Stimulated activated naive CD8-positive, alpha-beta T cell treated with anti-CD3 and anti-CD28 coated beads, Interleukin-15, Interleukin-2, amounts not matched to agents 100 ng/mL and 50 ng/mL, for 24 hours (primary cell): ENCODE measurements at regions not wholly inside any gene's neighbourhood (a gene's known extent, or its start where the extent isn't known, plus 50 kb on each side); places are given as distances from the start of the nearest gene placed in this dataset.

Experiments
- H3K27ac Mint-ChIP-seq: one replicate; pipeline ENCODE4 v1.8.0; 2021; ENCODE audit warnings: mild to moderate bottlenecking, mixed read lengths
- H3K27me3 Mint-ChIP-seq: one replicate; pipeline ENCODE4 v1.8.0; 2021; ENCODE audit warnings: mixed read lengths
- H3K36me3 Mint-ChIP-seq: one replicate; pipeline ENCODE4 v1.8.0; 2021; ENCODE audit warnings: low read depth, mixed read lengths
- H3K4me1 Mint-ChIP-seq: one replicate; pipeline ENCODE4 v1.8.0; 2021; ENCODE audit warnings: low read depth, mixed read lengths
- H3K4me3 Mint-ChIP-seq: one replicate; pipeline ENCODE4 v1.8.0; 2021; ENCODE audit warnings: mild to moderate bottlenecking, mixed read lengths
- H3K9me3 Mint-ChIP-seq: one replicate; pipeline ENCODE4 v1.8.0; 2021; ENCODE audit warnings: mixed read lengths

- Mint-ChIP-seq H3K36me3 (no peaks in the 10 kb centered on the region), H3K9me3 (no peaks in the 10 kb centered on the region), H3K27me3 (no peaks in the 10 kb centered on the region), H3K27ac (no peak overlapping the region), H3K4me3 (no peak overlapping the region), H3K4me1 (no peaks in the 10 kb centered on the region)
Measured at GRCh38 chr15:36232491-36232890, 346.9 kb upstream of the CDIN1 start.

DNA sequence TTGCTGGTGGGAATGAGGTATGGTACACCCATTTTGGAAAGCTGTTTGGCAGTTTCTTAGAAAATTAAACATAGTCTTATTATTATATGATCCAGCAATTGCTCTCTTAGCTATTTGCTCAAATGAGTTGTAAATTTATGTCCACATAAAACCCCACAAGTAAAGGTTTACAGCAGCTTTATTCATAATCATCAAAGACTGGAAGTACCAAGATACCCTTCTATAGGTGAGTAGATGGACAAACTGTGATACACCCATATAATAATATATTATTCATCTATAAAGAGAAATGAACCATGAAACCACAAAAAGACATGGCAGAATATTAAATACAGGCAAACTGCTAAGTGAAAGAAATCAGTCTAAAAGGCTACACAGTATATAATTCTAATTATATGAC lies 344.7 kb upstream of the CDIN1 start:
- Mint-ChIP-seq H3K27me3 (no peaks in the 10 kb centered on the region), H3K27ac (no peak overlapping the region), H3K4me3 (no peak overlapping the region), H3K4me1 (no peaks in the 10 kb centered on the region), H3K9me3 (no peaks in the 10 kb centered on the region), H3K36me3 (no peaks in the 10 kb centered on the region)

DNA sequence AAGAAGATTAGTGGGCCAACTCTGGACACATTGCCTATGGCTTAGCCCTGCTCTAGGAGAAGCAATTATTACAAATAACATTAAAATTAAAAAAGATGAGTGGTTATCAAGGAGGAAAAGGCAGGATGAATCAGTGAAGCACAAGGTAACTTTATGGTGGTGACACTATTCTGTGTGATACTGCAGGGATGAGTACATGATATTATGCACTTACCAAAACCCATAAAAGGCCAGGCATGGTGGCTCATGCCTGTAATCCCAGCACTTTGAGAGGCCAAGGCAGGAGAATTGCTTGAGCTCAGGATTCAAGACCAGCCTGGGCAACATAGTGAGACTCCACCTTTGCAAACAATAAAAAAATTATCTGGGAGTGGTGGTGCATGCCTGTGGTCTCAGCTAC lies 344.3 kb upstream of the CDIN1 start:
- Mint-ChIP-seq H3K27me3 (no peaks in the 10 kb centered on the region), H3K27ac (no peak overlapping the region), H3K4me3 (no peak overlapping the region), H3K9me3 (no peaks in the 10 kb centered on the region), H3K36me3 (no peaks in the 10 kb centered on the region), H3K4me1 (no peaks in the 10 kb centered on the region)

GRCh38 chr15:36239509-36239908 lies 339.9 kb upstream of the CDIN1 start:
- H3K4me3 Mint-ChIP-seq, result no peak overlapping the region
- H3K4me1 Mint-ChIP-seq, result no peaks in the 10 kb centered on the region
- H3K27ac Mint-ChIP-seq, result no peak overlapping the region
- H3K36me3 Mint-ChIP-seq, result no peaks in the 10 kb centered on the region
- peaks cover 1% of the 10 kb centered on the region for H3K9me3 Mint-ChIP-seq
- H3K27me3 Mint-ChIP-seq, result no peaks in the 10 kb centered on the region

DNA sequence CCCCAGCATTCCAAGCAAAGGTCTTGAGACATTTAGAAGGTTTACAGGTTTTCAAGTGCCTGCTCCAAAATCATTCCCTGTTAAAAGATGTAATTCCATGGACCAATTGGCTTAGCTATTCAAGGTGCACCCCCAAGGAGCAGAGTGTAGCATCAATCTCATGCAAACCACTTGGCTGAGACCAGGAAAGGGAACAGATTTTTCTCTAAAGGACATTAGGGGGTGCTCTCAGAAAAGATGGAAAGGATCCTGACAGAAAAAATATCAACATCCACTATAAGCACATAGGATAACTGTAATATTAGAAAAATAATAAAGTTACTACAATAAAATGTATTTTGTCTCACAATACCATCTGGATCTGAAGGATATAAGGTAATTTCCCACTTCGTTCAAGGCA lies 328.0 kb upstream of the CDIN1 start:
- H3K4me1 Mint-ChIP-seq, result no peaks in the 10 kb centered on the region
- no peaks in the 10 kb centered on the region for H3K36me3 Mint-ChIP-seq
- no peaks in the 10 kb centered on the region for H3K9me3 Mint-ChIP-seq
- no peaks in the 10 kb centered on the region for H3K27me3 Mint-ChIP-seq
- no peak overlapping the region for H3K27ac Mint-ChIP-seq
- no peak overlapping the region for H3K4me3 Mint-ChIP-seq

GRCh38 chr15:36252146-36252711 lies 327.2 kb upstream of the CDIN1 start:
- Mint-ChIP-seq H3K27me3 (no peaks in the 10 kb centered on the region), H3K36me3 (no peaks in the 10 kb centered on the region), H3K4me3 (no peak overlapping the region), H3K9me3 (no peaks in the 10 kb centered on the region), H3K27ac (no peak overlapping the region), H3K4me1 (no peaks in the 10 kb centered on the region)

- H3K36me3 Mint-ChIP-seq, result no peaks in the 10 kb centered on the region
- no peak overlapping the region for H3K4me3 Mint-ChIP-seq
- no peaks in the 10 kb centered on the region for H3K27me3 Mint-ChIP-seq
- H3K27ac Mint-ChIP-seq, result no peak overlapping the region
- H3K9me3 Mint-ChIP-seq, result no peaks in the 10 kb centered on the region
- H3K4me1 Mint-ChIP-seq, result no peaks in the 10 kb centered on the region
Measured at GRCh38 chr15:36254426-36254825, 325.0 kb upstream of the CDIN1 start.

DNA sequence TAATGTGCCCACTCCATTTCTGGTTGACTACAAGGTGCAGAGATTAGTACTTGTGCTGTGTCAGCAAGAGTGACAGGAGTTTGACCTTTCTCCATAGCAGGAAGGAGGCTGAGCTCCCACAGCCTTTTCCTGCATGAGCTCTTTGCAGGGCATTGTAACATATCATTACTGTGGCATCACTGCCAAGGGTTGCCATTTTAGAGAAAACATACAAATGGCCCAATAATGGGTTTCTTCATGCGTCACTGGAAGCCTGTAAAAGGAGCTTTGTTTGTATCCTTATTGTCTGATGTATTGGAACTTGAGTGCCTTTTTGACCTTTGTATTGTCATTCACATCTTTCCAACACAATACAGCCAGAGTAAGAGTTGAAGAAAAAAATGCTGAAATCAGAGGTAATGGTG lies 323.0 kb upstream of the CDIN1 start:
- H3K27me3 Mint-ChIP-seq, result no peaks in the 10 kb centered on the region
- H3K9me3 Mint-ChIP-seq, result no peaks in the 10 kb centered on the region
- no peaks in the 10 kb centered on the region for H3K4me1 Mint-ChIP-seq
- H3K4me3 Mint-ChIP-seq, result no peak overlapping the region
- H3K36me3 Mint-ChIP-seq, result no peaks in the 10 kb centered on the region
- no peak overlapping the region for H3K27ac Mint-ChIP-seq

DNA sequence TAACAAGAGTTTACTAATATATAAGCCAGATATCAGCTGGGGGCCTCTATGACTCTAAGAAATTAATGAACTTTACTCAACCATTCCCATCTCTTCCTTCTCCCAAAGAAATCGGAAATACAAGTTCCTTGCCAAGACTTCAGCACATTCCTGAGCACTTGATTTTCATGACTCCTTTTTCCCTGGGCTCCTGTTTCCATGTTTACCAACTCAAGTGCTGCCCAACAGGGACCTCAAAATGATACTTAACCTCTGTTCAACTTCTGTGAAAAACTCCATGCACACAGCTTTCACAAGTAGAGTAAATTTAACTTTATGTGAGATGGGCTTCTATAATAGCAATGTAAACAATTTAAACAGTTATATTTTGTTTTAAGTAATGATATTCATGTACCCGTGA lies 315.8 kb upstream of the CDIN1 start:
- Mint-ChIP-seq H3K36me3 (no peaks in the 10 kb centered on the region), H3K4me1 (no peaks in the 10 kb centered on the region), H3K9me3 (peaks cover 3% of the 10 kb centered on the region), H3K27me3 (no peaks in the 10 kb centered on the region), H3K4me3 (no peak overlapping the region), H3K27ac (no peak overlapping the region)

DNA sequence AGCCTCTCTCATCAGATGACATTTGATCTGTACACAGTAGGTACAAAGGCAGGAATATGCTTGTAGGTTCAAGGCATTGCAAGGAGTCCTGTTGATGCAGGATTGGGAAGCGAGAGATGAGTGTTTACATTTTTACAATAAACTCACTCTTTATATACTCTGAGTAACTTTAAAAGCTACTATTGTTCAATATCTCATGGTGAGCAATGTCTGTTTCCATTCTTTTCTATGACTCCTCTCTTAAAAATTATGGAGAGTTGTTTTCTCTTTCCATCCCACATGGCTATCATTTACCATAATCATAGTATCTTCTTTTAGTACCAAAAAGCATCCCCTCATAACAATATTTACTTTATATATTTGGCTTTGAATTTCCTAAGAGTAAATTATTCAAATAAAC lies 314.0 kb upstream of the CDIN1 start:
- H3K4me1 Mint-ChIP-seq, result no peaks in the 10 kb centered on the region
- H3K36me3 Mint-ChIP-seq, result no peaks in the 10 kb centered on the region
- H3K9me3 Mint-ChIP-seq, result peaks cover 3% of the 10 kb centered on the region
- no peak overlapping the region for H3K27ac Mint-ChIP-seq
- H3K27me3 Mint-ChIP-seq, result no peaks in the 10 kb centered on the region
- H3K4me3 Mint-ChIP-seq, result no peak overlapping the region

DNA sequence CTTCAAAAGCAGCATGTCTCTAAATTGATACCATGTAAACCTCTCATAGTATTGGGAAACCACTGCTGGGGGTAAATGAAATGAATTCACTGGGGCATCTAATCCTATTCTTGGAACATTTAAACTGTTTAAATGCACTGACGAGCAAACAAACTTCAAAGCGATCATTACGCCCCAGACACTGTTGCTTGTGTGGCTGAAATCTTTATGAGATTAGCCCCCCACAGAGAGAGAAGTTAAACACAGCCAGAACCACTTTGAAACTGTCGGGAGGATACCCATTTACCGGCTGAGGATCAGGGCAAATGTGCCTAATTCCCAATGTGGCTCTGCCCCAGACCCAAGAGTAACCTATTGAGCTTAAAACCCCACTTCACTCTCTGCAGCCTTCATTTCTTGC lies 308.4 kb upstream of the CDIN1 start:
- no peaks in the 10 kb centered on the region for H3K9me3 Mint-ChIP-seq
- H3K4me1 Mint-ChIP-seq, result no peaks in the 10 kb centered on the region
- no peaks in the 10 kb centered on the region for H3K36me3 Mint-ChIP-seq
- H3K27me3 Mint-ChIP-seq, result no peaks in the 10 kb centered on the region
- H3K27ac Mint-ChIP-seq, result no peak overlapping the region
- H3K4me3 Mint-ChIP-seq, result no peak overlapping the region

DNA sequence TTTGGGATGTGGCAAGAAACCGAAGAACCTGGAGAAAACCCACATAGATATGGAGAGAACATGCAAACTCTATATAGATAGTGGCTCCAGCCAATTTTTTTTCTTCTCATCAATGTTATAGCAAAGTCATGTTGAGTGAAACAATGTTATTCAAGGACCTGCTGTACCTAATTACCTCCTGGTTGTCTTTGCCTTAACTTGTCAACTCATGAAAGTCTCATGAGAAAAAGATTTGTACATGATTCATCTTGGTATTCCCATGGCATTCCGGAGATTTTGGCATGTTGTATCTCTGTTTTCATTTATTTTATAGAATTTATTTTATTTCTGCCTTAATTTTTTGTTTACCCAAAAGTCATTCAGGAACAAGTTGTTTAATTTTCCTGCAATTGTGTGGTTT lies 303.8 kb upstream of the CDIN1 start:
- H3K4me1 Mint-ChIP-seq, result no peaks in the 10 kb centered on the region
- no peak overlapping the region for H3K27ac Mint-ChIP-seq
- no peak overlapping the region for H3K4me3 Mint-ChIP-seq
- H3K27me3 Mint-ChIP-seq, result no peaks in the 10 kb centered on the region
- H3K9me3 Mint-ChIP-seq, result peaks cover 13% of the 10 kb centered on the region
- H3K36me3 Mint-ChIP-seq, result no peaks in the 10 kb centered on the region

GRCh38 chr15:36278219-36278618 lies 301.2 kb upstream of the CDIN1 start:
- Mint-ChIP-seq H3K9me3 (peaks cover 13% of the 10 kb centered on the region), H3K27me3 (no peaks in the 10 kb centered on the region), H3K36me3 (no peaks in the 10 kb centered on the region), H3K27ac (no peak overlapping the region), H3K4me1 (no peaks in the 10 kb centered on the region), H3K4me3 (no peak overlapping the region)

- no peaks in the 10 kb centered on the region for H3K27me3 Mint-ChIP-seq
- no peaks in the 10 kb centered on the region for H3K36me3 Mint-ChIP-seq
- H3K4me3 Mint-ChIP-seq, result no peak overlapping the region
- H3K27ac Mint-ChIP-seq, result no peak overlapping the region
- peaks cover 18% of the 10 kb centered on the region for H3K9me3 Mint-ChIP-seq
- H3K4me1 Mint-ChIP-seq, result no peaks in the 10 kb centered on the region
Measured at GRCh38 chr15:36282821-36283220, 296.6 kb upstream of the CDIN1 start.

DNA sequence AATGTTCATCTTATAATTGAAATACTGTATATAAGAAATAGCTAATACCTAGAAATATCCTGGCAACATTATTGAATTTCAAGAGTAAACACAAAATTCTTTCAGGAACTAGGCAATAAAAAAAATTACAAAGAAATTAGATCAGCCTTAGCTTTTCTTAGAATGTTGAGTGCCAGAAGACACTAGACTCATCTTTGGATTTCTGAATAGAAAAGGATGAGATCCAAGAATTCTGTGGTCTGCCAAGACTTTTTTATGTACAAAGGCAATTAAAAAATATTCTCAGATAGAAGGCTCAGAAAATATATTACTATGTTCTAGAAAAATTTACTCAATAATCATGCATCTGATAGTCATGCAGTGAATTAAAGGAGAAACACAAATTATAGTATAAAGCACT lies 294.5 kb upstream of the CDIN1 start:
- Mint-ChIP-seq H3K9me3 (peaks cover 18% of the 10 kb centered on the region), H3K36me3 (no peaks in the 10 kb centered on the region), H3K4me3 (no peak overlapping the region), H3K27me3 (no peaks in the 10 kb centered on the region), H3K4me1 (no peaks in the 10 kb centered on the region), H3K27ac (no peak overlapping the region)

GRCh38 chr15:36291501-36291900 lies 287.9 kb upstream of the CDIN1 start:
- no peaks in the 10 kb centered on the region for H3K36me3 Mint-ChIP-seq
- no peak overlapping the region for H3K4me3 Mint-ChIP-seq
- H3K9me3 Mint-ChIP-seq, result peaks cover 5% of the 10 kb centered on the region
- no peaks in the 10 kb centered on the region for H3K4me1 Mint-ChIP-seq
- no peak overlapping the region for H3K27ac Mint-ChIP-seq
- H3K27me3 Mint-ChIP-seq, result no peaks in the 10 kb centered on the region
